SW 1271 (cell line): ENCODE measurements at regions not wholly inside any gene's neighbourhood (a gene's known extent, or its start where the extent isn't known, plus 50 kb on each side); places are given as distances from the start of the nearest gene placed in this dataset.

Experiments used
- DNase-seq, 2 experiments: peaks; one replicate each; lab custom pipeline; 2025; lab: John Stamatoyannopoulos, UW

- no peak for DNase-seq
Measured at GRCh38 chr13:54884682-54885081, 1856.1 kb downstream of the OLFM4 start.

GRCh38 chr13:54890976-54891375 is 1862.4 kb downstream of the OLFM4 start:
- no peak for DNase-seq

GRCh38 chr13:54901316-54901715 is 1872.7 kb downstream of the OLFM4 start:
- DNase-seq = no peak

- no peak for DNase-seq
Measured at GRCh38 chr13:54912367-54912766, 1883.8 kb downstream of the OLFM4 start.

GRCh38 chr13:54913668-54914067 is 1885.1 kb downstream of the OLFM4 start:
- DNase-seq = no peak

GRCh38 chr13:54927538-54927937 is 1898.9 kb downstream of the OLFM4 start:
- DNase-seq = no peak

GRCh38 chr13:54928071-54928470 is 1899.5 kb downstream of the OLFM4 start:
- DNase-seq = no peak

GRCh38 chr13:54934121-54934520 is 1905.5 kb downstream of the OLFM4 start:
- DNase-seq = no peak

GRCh38 chr13:54945973-54946372 is 1917.4 kb downstream of the OLFM4 start:
- DNase-seq = no peak

- no peak for DNase-seq
Measured at GRCh38 chr13:54949735-54950134, 1921.1 kb downstream of the OLFM4 start.

- DNase-seq = no peak
Measured at GRCh38 chr13:54950546-54950945, 1921.9 kb downstream of the OLFM4 start.

- DNase-seq = no peak
Measured at GRCh38 chr13:54953786-54954185, 1925.2 kb downstream of the OLFM4 start.

- DNase-seq = no peak
Measured at GRCh38 chr13:54958781-54959180, 1930.2 kb downstream of the OLFM4 start.

- no peak for DNase-seq
Measured at GRCh38 chr13:54965881-54966280, 1937.3 kb downstream of the OLFM4 start.

GRCh38 chr13:54972838-54973237 is 1944.2 kb downstream of the OLFM4 start:
- DNase-seq = no peak

GRCh38 chr13:54975676-54976075 is 1947.1 kb downstream of the OLFM4 start:
- DNase-seq = no peak

- no peak for DNase-seq
Measured at GRCh38 chr13:54980651-54981050, 1952.0 kb downstream of the OLFM4 start.

- no peak for DNase-seq
Measured at GRCh38 chr13:54989418-54989817, 1960.8 kb downstream of the OLFM4 start.

GRCh38 chr13:54999399-54999907 is 1970.8 kb downstream of the OLFM4 start:
- DNase-seq = no peak

- DNase-seq = no peak
Measured at GRCh38 chr13:55000043-55000442, 1971.4 kb downstream of the OLFM4 start.

GRCh38 chr13:55000844-55001243 is 1972.2 kb downstream of the OLFM4 start:
- no peak for DNase-seq

- DNase-seq = no peak
Measured at GRCh38 chr13:55001881-55002280, 1973.3 kb downstream of the OLFM4 start.

GRCh38 chr13:55007681-55008080 is 1979.1 kb downstream of the OLFM4 start:
- no peak for DNase-seq

- no peak for DNase-seq
Measured at GRCh38 chr13:55013051-55013450, 1984.4 kb downstream of the OLFM4 start.

- no peak for DNase-seq
Measured at GRCh38 chr13:55029280-55029679, 2000.7 kb downstream of the OLFM4 start.
